Kidney (tissue), 13 donors: ENCODE measurements at regions not wholly inside any gene's neighbourhood (a gene's known extent, or its start where the extent isn't known, plus 50 kb on each side); places are given as distances from the start of the nearest gene placed in this dataset.

ENCODE experiments used
- DNase-seq, 5 donors: peaks; one replicate each; pipeline ENCODE4 v3.0.0-alpha.2; 2013 to 2020
- FAIRE-seq: peaks from 2 replicates; lab custom pipeline; 2012; peaks lifted over from hg19 to GRCh38; lab: Jason Lieb, UNC
- H3K27ac ChIP-seq, 2 donors: one replicate each; pipeline ENCODE4 v1.7.0; 2013; ENCODE audit warnings: low read depth in 2 of 2, low read length in 2 of 2, inconsistent platforms in 1 of 2
- H3K27me3 ChIP-seq: one replicate; pipeline ENCODE4 v1.7.1; 2013; ENCODE audit warnings: low read length, inconsistent platforms; ENCODE audit not compliant: control insufficient read depth, insufficient read depth
- H3K36me3 ChIP-seq, 3 donors: one replicate each; pipeline versions ENCODE4 v1.7.0 to v1.7.1; 2013; ENCODE audit warnings: low read length in 3 of 3, control low read depth in 1 of 3, inconsistent platforms in 1 of 3; ENCODE audit not compliant: insufficient read depth in 3 of 3, control insufficient read depth in 2 of 3
- H3K4me1 ChIP-seq, 3 donors: one replicate each; pipeline versions ENCODE4 v1.7.0 to v1.7.1; 2013; ENCODE audit warnings: low read length in 3 of 3, inconsistent platforms in 1 of 3, low read depth in 1 of 3; ENCODE audit not compliant: control insufficient read depth in 2 of 3, insufficient read depth in 2 of 3
- H3K4me3 ChIP-seq, 3 donors: one replicate each; pipeline versions ENCODE4 v1.7.0 to v1.8.1; 2013; ENCODE audit warnings: low read length in 3 of 3, control low read depth in 1 of 3, inconsistent platforms in 1 of 3
- H3K9ac ChIP-seq, 3 donors: one replicate each; pipeline versions ENCODE4 v1.7.0 to v1.7.1; 2013; ENCODE audit warnings: low read length in 3 of 3, control low read depth in 1 of 3, inconsistent platforms in 1 of 3
- H3K9me3 ChIP-seq, 3 donors: one replicate each; pipeline versions ENCODE4 v1.7.0 to v1.7.1; 2013; ENCODE audit warnings: low read length in 3 of 3, control low read depth in 1 of 3, inconsistent platforms in 1 of 3; ENCODE audit not compliant: control insufficient read depth in 2 of 3, insufficient read depth in 1 of 3
- intact Hi-C: fragments of 100-400 bp; cut with DNase I; formaldehyde crosslinking; loops from one replicate; pipeline ENCODE4 v1.11.1; 2022
- TF ChIP-seq, protein P1 (sequence below): IDR thresholded peaks from 3 replicates; pipeline ENCODE4 v1.5.1; 2012; ENCODE audit warnings: mild to moderate bottlenecking, moderate library complexity, borderline replicate concordance; ENCODE audit not compliant: insufficient read depth; ENCODE audit errors: extremely low read depth
- donor health status: control.
- donor health status: control.
- donor health status: control.
- donor health status: control.
- donor health status: control.
- donor health status: DM: yes; HTN: yes; CAD: no.
- donor health status: Normal renal cell carcinoma (clear cell type).

DNA sequence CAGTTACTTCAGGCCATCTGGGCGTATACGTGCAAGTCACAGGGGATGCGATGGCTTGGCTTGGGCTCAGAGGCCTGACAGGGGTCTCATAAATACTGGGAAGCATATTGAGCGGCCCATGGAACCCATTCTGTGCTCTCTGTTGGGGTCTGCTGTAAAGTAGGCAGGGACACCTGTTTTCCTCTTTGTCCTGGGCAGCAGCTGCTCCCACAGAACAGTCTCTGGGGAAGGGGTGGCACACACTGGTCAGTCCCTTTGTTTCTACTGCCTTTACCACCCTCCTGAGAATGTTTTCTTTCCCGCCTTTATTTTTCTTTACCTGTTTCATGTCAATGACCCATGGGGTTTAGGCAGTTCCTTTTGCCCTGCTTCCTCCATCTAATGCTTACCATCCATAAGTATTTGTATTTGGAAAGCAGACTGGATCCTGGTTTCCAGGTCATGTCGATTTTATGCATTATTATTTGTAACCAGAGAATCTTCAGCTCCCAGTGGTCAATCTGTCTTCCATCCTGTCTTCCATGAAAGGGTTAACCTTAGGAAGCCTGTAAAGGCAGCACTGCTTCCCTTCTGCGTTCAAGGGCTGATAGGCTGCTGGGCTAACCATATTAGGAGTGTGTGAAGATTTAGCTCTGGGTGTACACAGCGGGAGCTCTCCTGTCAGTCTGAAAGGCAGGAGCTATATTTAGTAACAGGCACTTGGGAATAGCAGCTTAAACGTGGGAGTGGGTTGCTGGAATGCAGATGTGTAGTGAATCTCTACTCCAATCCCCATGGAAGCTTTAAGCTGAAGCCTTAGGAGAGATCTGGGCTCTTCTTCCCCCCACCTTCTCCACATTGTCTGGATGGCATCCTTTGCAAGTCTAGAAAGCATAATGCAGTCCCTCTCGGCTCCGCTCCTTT lies 124.0 kb downstream of the DYRK2 start:
- H3K27ac ChIP-seq, result peak overlapping the region in 1 of 2 donors; percentile 27
- intact Hi-C loops, result no loop called here
- H3K4me1 ChIP-seq, result no peaks in the 10 kb centered on the region
- no peaks in the 10 kb centered on the region for H3K9me3 ChIP-seq
- FAIRE-seq (no peak), DNase-seq (peak in 4 of 5 donors; percentile 66 to 92 (median 82))
- H3K4me3 ChIP-seq, result no peak overlapping the region
- TF ChIP-seq, protein P1, sequence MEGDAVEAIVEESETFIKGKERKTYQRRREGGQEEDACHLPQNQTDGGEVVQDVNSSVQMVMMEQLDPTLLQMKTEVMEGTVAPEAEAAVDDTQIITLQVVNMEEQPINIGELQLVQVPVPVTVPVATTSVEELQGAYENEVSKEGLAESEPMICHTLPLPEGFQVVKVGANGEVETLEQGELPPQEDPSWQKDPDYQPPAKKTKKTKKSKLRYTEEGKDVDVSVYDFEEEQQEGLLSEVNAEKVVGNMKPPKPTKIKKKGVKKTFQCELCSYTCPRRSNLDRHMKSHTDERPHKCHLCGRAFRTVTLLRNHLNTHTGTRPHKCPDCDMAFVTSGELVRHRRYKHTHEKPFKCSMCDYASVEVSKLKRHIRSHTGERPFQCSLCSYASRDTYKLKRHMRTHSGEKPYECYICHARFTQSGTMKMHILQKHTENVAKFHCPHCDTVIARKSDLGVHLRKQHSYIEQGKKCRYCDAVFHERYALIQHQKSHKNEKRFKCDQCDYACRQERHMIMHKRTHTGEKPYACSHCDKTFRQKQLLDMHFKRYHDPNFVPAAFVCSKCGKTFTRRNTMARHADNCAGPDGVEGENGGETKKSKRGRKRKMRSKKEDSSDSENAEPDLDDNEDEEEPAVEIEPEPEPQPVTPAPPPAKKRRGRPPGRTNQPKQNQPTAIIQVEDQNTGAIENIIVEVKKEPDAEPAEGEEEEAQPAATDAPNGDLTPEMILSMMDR, result no peak
- H3K27me3 ChIP-seq, result no peaks in the 10 kb centered on the region
- no peak overlapping the region for H3K9ac ChIP-seq
- no peaks in the 10 kb centered on the region for H3K36me3 ChIP-seq

DNA sequence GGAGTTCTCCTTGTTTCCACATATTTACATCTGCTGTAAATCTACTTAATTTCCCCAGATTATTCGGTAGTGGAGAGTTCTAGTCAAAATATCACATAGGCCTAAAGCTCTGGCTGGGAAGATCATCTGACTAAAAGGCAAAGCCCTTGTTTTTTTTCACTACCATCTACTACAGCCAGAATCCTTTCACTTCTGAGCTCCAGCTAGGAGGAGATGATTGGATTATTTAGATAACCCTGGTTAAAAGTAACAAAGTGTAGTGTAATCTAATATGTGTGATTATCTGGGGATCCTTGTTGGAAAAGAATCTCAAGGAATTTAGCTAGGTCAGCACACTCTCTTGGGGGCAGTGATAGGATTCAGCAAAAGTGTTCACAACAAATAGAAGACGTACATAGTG lies 125.4 kb downstream of the DYRK2 start:
- H3K27ac ChIP-seq, result no peak overlapping the region
- no peak for FAIRE-seq
- H3K27me3 ChIP-seq, result no peaks in the 10 kb centered on the region
- no peaks in the 10 kb centered on the region for H3K9me3 ChIP-seq
- peak in 2 of 5 donors; percentile 21 to 30 for DNase-seq
- intact Hi-C loops, result no loop called here
- H3K36me3 ChIP-seq, result no peaks in the 10 kb centered on the region
- H3K4me3 ChIP-seq, result no peak overlapping the region
- TF ChIP-seq, protein P1, result no peak
- H3K9ac ChIP-seq, result no peak overlapping the region
- H3K4me1 ChIP-seq, result no peaks in the 10 kb centered on the region

DNA sequence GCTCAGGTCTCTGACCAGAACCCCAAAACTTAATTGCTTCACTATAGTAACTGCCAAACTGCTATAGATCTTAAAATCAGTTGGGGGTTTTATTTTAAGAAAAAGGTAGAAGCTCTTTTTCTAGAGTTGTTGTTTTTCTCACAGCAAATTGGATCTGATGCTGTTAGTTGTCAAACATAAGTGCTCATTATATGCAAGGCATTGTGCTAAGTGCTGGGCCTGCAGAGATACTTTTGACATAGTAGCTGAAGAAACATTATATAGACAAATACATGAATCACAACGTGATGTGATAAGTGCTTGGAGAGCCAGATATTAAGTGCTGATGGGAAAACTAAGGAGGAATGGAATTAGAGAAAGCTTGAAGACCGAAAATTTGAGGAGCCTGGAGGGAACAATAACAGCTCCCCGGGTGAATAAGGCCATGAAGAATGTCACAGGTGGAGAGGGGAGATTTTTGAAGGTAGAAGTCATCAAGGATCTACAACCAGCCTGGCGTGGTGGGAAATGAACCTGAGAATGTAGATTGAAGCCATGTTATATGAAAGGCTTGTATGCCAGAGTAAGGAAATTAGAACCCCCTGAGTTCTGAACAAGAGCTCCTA lies 126.5 kb downstream of the DYRK2 start:
- FAIRE-seq, result no peak

More for the DNA sequence above, 126.5 kb downstream of the DYRK2 start:
- no peaks in the 10 kb centered on the region for H3K9me3 ChIP-seq
- DNase-seq, result no peak
- intact Hi-C loops, result no loop called here
- H3K27ac ChIP-seq, result no peak overlapping the region
- no peaks in the 10 kb centered on the region for H3K27me3 ChIP-seq
- TF ChIP-seq, protein P1, result no peak
- no peaks in the 10 kb centered on the region for H3K4me1 ChIP-seq
- H3K36me3 ChIP-seq, result no peaks in the 10 kb centered on the region
- no peak overlapping the region for H3K4me3 ChIP-seq
- H3K9ac ChIP-seq, result no peak overlapping the region
